Stimulated activated naive B cell treated with anti-CD40 and anti-IgM and Interleukin-4, amounts not matched to agents 10 μg/mL and 1 μg/mL and 100 μg/mL, for 72 hours (primary cell): ENCODE measurements at regions not wholly inside any gene's neighbourhood (a gene's known extent, or its start where the extent isn't known, plus 50 kb on each side); places are given as distances from the start of the nearest gene placed in this dataset.

Experiments used
- ATAC-seq, 2 donors: fragments of 150-1000 bp; cut with Tn5 transposase; replicated peaks; 2 replicates each; pipeline ENCODE4 v1.10.0; 2021; ENCODE audit warnings: moderate library complexity in 1 of 2
- DNase-seq: peaks from one replicate; pipeline ENCODE4 v3.0.0; 2021
- H3K27ac Mint-ChIP-seq: one replicate; pipeline ENCODE4 v1.8.0; 2022; ENCODE audit warnings: mild to moderate bottlenecking, mixed read lengths
- H3K27me3 Mint-ChIP-seq, 2 donors: one replicate each; pipeline ENCODE4 v1.8.0; 2022; ENCODE audit warnings: mixed read lengths in 2 of 2
- H3K36me3 Mint-ChIP-seq, 2 donors: one replicate each; pipeline ENCODE4 v1.8.0; 2022; ENCODE audit warnings: mixed read lengths in 2 of 2, mild to moderate bottlenecking in 1 of 2
- H3K4me1 Mint-ChIP-seq, 2 donors: one replicate each; pipeline ENCODE4 v1.8.0; 2022; ENCODE audit warnings: mixed read lengths in 2 of 2, mild to moderate bottlenecking in 1 of 2
- H3K4me3 Mint-ChIP-seq, 2 donors: one replicate each; pipeline ENCODE4 v1.8.0; 2022; ENCODE audit warnings: mild to moderate bottlenecking in 2 of 2, mixed read lengths in 2 of 2, moderate library complexity in 1 of 2
- H3K9me3 Mint-ChIP-seq, 2 donors: one replicate each; pipeline ENCODE4 v1.8.0; 2022; ENCODE audit warnings: mixed read lengths in 2 of 2, mild to moderate bottlenecking in 1 of 2

DNA sequence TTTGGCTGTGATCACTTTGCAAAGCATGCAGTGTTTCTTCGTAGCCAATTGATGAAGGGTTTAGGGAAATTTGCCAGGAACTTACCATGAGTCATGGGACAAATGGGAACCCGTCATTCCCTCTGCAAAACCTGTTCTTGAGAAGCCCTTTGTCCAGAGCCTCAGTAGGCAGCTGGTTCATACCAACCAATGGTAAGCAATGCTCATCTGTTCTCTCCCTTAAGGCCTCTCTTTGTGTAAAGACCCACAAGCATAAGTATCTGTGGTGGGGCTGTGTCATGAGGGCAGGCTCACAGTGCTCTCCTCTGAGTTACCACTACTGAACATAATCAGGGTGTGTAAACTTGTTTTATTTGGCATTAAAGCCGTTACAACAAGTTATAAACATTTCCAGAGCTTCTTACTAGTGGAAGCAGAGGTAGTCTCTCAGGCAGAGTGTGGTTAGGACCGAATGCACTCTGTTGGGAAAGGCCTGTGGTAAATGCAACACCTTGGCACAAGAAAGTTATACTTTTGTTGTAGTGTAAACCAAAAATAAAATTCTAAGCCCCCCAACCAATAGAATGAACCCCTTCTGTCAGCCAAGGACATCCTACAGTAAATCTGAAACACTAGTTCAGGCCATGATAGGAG is 119.8 kb downstream of the SINHCAF start:
- Mint-ChIP-seq H3K36me3 (peaks cover 0 to 2% of the 10 kb centered on the region in 2 donors), H3K4me1 (peaks cover 8 to 19% of the 10 kb centered on the region in 2 donors), H3K9me3 (no peaks in the 10 kb centered on the region), H3K27ac (no peak overlapping the region), H3K27me3 (peaks cover 10 to 11% of the 10 kb centered on the region in 2 donors), H3K4me3 (no peak overlapping the region)
- no peak for DNase-seq
- ATAC-seq, result no peak

DNA sequence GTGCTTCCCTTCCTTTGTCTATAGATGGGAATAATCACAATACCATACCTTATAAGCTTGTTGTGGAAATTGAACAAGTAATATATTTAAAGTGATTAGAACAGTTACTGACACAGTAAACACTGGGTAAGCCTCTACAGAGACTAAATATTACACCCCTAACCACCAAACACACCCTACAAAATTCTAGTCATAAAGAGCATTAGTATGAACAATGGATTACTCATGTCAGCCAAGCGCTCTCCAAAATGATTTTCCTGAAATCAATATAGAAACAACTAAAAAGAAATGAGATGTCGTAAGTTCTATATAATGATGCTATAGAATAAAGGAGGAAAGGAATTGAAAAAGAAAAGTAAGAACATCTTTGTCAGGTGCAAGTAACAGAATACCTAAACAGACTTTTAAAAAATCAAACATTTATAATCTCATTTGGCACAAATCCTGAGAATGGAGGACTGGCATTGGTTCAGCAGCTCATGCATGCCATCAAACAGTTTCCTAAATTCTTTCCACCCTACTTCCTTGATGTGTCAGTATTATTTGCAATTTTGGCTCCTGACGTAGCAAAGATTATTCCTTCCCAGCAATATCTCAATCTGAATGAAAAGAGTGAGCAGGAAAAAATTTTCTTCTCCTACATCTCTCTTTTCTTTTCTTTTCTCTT is 118.0 kb downstream of the SINHCAF start:
- Mint-ChIP-seq H3K4me1 (peaks cover 8 to 18% of the 10 kb centered on the region in 2 donors), H3K4me3 (no peak overlapping the region), H3K27ac (no peak overlapping the region), H3K27me3 (peaks cover 7 to 10% of the 10 kb centered on the region in 2 donors), H3K9me3 (no peaks in the 10 kb centered on the region), H3K36me3 (peaks cover 0 to 2% of the 10 kb centered on the region in 2 donors)
- ATAC-seq (no peak), DNase-seq (no peak)

DNA sequence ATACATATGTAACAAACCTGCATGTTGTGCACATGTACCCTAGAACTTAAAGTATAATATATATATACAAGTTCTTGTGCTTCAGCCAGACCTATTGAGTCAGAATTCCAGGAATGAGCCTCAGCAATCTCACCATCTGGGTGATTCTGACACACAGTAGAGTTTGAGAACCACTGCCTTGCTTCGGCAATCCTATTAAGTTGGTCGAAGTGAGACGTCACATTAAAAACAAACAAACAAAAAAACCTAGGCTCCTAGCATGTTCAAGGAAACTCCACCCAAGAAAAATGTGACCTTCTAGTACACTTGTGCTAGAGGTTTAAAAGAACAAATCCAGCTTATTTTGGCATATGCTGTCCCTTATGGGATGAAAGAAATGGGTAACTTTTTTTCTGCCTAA is 115.8 kb downstream of the SINHCAF start:
- Mint-ChIP-seq H3K27me3 (peaks cover 0 to 6% of the 10 kb centered on the region in 2 donors), H3K4me1 (peaks cover under 1 to 2% of the 10 kb centered on the region in 2 donors), H3K4me3 (no peak overlapping the region), H3K27ac (no peak overlapping the region), H3K9me3 (no peaks in the 10 kb centered on the region), H3K36me3 (peaks cover 0 to 2% of the 10 kb centered on the region in 2 donors)
- DNase-seq, result no peak
- no peak for ATAC-seq

DNA sequence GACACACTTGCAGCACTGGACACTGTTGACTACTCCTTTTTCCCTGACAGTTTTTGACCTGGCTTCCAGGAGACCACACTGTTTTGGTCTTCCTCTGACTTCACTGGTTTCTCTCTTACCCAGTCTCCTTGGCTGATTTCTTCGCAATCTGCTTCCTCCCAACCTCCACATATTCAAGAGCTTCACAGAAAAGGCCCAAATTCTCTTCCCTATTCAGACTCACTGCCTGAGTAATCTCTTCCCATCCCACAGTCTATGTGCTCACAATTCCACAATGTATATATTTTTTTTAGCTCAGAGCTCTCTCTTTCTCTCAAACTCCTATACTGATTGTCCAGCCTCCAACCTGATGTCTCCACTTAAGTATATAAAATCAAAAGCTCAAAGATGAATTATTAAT is 115.4 kb downstream of the SINHCAF start:
- no peaks in the 10 kb centered on the region for H3K9me3 Mint-ChIP-seq
- DNase-seq (no peak), ATAC-seq (no peak)
- H3K27me3 Mint-ChIP-seq, result peaks cover under 1 to 6% of the 10 kb centered on the region in 2 donors
- no peak overlapping the region for H3K27ac Mint-ChIP-seq
- H3K36me3 Mint-ChIP-seq, result peaks cover 0 to 2% of the 10 kb centered on the region in 2 donors
- no peaks in the 10 kb centered on the region for H3K4me1 Mint-ChIP-seq
- H3K4me3 Mint-ChIP-seq, result no peak overlapping the region

DNA sequence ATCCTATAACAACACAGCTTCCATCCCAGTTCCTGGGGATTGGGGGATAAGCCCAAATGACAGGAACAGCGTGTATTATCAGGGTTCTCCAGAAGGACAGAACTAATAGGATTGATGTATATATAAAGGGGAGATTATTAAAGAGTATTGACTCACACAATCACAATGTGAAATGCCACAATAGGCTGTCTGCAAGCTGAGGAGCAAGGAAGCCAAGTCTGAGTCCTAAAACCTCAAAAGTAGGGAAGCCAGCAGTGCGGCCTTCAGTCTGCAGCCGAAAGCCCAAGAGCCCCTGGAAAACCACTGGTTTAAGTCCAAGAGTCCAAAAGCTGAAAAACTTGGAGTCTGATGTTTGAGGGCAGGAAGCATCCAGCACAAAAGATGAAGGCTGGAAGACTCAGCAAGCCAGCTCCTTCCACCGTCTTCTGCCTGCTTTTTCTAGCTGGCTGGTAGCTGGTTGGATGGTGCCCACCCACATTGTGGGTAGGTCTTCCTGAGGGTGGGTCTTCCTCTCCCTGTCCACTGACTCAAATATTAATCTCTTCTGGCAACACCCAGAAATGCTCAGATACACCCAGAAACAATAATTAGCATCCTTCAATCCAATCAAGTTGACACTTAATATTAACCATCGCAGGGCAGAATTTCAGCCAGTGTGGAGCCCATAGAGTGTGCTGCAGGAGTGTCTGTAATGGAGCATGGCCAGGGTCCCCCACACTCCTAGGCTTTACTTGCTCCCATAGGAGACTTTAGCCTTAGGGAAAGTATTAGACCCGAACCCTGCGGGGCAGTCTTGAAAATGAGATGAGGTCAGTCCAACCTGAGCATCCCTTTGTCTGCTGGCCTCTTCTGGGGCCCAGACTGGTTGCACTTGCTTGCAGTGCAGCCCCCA is 111.1 kb downstream of the SINHCAF start:
- Mint-ChIP-seq H3K4me1 (no peaks in the 10 kb centered on the region), H3K4me3 (no peak overlapping the region), H3K36me3 (no peaks in the 10 kb centered on the region), H3K27ac (no peak overlapping the region), H3K9me3 (no peaks in the 10 kb centered on the region), H3K27me3 (peaks cover 23 to 29% of the 10 kb centered on the region in 2 donors)
- DNase-seq (no peak), ATAC-seq (no peak)

DNA sequence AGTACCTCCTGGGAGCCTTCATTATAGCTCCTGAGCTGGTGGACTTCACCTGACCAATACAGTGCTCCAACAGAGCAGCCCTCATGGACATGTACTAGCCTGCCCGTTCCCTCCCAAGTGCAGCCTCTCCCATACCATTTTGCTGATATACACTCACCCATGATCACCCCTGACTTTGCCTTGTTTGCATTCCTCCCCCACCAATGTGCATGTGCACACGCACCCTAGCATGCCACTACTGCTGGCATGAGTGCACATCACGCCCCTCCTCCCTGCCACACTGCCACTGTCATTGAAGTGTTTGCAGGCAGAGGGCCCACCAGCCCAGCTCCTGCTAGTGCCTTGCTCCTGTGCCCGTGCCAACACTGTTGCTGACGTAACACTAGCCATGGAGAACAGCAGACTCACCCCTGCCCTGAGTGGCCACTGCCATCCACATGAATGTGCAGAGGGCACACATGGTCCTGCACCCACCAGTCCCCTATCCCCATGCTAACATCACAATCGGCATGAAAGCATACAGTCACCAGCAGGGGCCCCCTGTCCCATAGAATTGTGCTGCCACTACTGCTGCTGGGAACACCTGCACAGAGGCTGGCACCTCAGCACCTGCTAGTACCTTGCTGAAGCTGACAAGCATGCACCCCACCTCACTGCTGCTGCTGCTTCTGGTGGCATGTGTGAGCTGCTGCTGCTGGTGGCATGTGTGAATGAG is 110.3 kb downstream of the SINHCAF start:
- ATAC-seq, result no peak
- H3K36me3 Mint-ChIP-seq, result no peaks in the 10 kb centered on the region
- no peak overlapping the region for H3K4me3 Mint-ChIP-seq

DNA sequence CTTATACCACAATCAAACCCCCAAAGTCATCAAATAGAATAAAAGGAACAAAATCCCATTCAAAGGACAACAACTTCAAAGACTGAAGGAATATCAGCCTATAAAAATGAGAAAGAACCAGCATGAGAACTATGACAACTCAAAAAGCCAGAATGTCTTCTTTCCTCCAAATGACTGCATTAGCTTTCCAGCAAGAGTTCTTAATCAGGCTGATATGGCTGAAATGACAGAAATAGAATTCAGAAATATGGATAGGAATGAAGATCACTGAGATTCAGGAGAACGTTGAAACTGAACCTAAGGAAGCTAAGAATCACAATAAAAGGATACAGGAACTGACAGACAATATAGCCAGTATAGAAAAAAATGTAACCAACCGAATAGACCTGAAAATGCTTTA is 109.5 kb downstream of the SINHCAF start:
- no peaks in the 10 kb centered on the region for H3K9me3 Mint-ChIP-seq
- no peaks in the 10 kb centered on the region for H3K4me1 Mint-ChIP-seq
- no peak for ATAC-seq
- H3K27ac Mint-ChIP-seq, result no peak overlapping the region
- H3K27me3 Mint-ChIP-seq, result peaks cover 29 to 37% of the 10 kb centered on the region in 2 donors
- H3K4me3 Mint-ChIP-seq, result no peak overlapping the region
- DNase-seq, result no peak
- H3K36me3 Mint-ChIP-seq, result no peaks in the 10 kb centered on the region

More for the DNA sequence above, 110.3 kb downstream of the SINHCAF start:
- Mint-ChIP-seq H3K27me3 (peaks cover 29 to 37% of the 10 kb centered on the region in 2 donors), H3K4me1 (no peaks in the 10 kb centered on the region), H3K9me3 (no peaks in the 10 kb centered on the region), H3K27ac (no peak overlapping the region)
- DNase-seq, result no peak

DNA sequence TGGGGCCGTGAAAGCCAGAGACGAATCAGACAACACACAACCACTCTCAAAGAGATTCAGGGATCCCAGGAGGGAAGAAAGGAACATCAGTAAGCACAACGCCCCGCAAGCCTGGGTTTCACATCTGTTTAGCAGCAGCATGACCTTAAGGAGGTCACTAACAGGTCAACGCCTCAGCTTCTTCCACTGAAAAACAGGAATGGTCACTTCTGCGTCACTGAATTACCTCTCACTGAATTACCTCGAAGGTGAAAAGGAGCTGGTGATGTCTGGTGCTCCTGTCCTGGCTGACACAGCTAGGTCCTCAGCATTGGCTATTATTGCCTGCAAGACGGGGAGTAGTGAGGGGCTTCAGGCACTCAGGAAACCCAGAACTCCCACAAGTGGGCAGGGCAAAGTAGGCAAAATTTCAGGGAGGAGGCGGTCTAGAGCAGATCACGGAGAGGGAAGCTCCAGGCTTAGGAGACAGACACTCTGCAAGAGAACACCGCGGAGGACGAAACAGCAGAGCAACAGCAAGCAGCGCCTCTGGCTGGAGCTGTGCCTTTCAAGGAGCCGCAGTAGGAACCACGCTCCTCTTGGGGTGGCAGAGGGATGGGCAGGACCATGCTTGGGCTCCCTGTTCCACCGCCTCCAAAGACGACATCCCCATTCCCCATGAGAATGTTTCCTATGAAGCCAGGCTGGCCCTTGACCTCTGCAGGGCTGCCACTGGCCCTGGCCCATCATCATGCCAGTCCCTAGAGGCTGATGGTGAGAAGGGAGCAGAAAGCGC is 108.4 kb downstream of the SINHCAF start:
- Mint-ChIP-seq H3K27ac (no peak overlapping the region), H3K9me3 (no peaks in the 10 kb centered on the region), H3K4me1 (no peaks in the 10 kb centered on the region), H3K4me3 (no peak overlapping the region), H3K36me3 (no peaks in the 10 kb centered on the region), H3K27me3 (peaks cover 29 to 37% of the 10 kb centered on the region in 2 donors)
- DNase-seq (no peak), ATAC-seq (no peak)

DNA sequence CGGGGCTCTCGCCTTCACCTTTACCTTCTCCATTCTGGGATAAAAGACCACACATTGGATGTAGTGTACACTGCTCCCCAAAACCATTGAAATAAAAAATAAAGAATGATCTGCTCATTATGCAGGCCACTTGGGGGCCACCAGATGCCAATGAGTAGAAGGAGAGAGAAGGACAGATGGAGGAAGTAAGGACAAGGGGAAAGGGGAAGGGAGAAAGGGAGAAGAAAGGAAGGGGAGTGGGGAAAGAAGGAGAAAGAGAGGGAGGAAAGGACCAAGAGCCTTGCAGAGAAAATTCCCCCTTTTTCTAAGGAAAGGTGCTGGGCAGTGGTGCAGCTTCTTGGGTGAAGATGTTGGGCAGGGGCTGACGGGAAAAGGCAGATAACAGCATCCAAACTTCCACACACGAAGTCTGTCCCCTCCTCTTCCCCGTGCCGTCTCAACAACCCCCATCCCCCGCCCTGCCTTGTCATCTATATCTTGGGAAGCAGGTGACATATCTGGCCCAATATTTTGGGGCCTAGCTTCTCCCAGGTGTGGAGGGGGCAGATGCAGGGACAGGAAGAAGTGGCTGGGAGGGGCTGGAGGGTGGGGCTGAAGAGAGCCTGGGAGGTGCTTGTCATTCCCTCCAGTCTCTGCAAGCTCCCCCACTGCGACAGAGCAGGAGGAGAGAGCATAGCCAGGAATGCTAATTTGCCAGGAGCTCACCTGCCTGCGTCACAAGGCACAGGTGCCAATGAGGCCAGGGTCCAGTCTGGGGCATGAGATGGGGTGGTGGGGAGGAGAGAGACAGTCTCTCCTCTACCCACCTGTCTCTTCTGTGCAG is 107.5 kb downstream of the SINHCAF start:
- Mint-ChIP-seq H3K9me3 (no peaks in the 10 kb centered on the region), H3K27ac (no peak overlapping the region), H3K4me3 (no peak overlapping the region), H3K36me3 (no peaks in the 10 kb centered on the region), H3K4me1 (no peaks in the 10 kb centered on the region), H3K27me3 (peaks cover 29 to 37% of the 10 kb centered on the region in 2 donors)
- DNase-seq, result no peak
- ATAC-seq, result no peak

DNA sequence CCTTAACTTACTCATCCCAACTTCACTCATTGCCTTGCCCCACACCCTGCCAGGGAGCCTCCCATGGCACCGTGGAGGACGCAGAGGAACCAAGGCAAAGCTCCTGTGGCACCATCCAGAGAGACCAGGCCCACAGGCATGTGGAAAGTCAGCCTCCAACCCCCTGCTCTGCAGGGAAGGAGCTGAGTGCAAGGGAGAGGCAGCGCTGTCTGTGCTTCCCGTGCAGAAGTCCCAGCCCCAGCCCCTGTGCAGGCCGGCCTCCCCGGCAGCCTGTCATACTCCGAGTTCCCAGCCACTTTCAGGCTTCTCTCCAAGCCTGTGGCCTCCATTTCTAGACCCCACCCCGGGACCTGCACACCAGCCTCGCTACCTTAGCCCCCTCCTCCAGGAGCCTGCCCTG is 106.4 kb downstream of the SINHCAF start:
- ATAC-seq (no peak), DNase-seq (no peak)
- H3K4me1 Mint-ChIP-seq, result no peaks in the 10 kb centered on the region
- no peaks in the 10 kb centered on the region for H3K9me3 Mint-ChIP-seq
- no peak overlapping the region for H3K4me3 Mint-ChIP-seq
- no peaks in the 10 kb centered on the region for H3K36me3 Mint-ChIP-seq
- H3K27me3 Mint-ChIP-seq, result peaks cover 29 to 37% of the 10 kb centered on the region in 2 donors
- H3K27ac Mint-ChIP-seq, result no peak overlapping the region

DNA sequence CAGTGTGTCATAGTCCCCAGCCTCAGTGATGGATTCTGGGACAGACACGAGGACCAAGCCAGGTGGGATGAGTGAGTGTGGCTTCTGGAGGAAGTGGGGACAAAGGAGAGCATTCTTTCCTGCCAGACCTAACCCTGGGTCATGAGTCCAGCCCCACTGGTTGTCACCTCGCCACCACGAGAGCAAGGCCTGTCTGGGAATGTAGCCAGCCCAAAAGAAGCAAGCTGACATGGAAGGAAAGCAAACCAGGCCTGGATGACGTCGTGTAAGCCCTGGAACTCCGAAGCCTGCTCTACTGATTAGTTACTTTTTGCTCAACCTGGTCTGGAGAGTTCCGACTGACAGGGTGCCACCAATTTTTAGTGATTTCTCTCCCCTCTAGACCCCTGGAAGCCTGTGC is 105.9 kb downstream of the SINHCAF start:
- Mint-ChIP-seq H3K27ac (no peak overlapping the region), H3K27me3 (peaks cover 29 to 37% of the 10 kb centered on the region in 2 donors)

DNA sequence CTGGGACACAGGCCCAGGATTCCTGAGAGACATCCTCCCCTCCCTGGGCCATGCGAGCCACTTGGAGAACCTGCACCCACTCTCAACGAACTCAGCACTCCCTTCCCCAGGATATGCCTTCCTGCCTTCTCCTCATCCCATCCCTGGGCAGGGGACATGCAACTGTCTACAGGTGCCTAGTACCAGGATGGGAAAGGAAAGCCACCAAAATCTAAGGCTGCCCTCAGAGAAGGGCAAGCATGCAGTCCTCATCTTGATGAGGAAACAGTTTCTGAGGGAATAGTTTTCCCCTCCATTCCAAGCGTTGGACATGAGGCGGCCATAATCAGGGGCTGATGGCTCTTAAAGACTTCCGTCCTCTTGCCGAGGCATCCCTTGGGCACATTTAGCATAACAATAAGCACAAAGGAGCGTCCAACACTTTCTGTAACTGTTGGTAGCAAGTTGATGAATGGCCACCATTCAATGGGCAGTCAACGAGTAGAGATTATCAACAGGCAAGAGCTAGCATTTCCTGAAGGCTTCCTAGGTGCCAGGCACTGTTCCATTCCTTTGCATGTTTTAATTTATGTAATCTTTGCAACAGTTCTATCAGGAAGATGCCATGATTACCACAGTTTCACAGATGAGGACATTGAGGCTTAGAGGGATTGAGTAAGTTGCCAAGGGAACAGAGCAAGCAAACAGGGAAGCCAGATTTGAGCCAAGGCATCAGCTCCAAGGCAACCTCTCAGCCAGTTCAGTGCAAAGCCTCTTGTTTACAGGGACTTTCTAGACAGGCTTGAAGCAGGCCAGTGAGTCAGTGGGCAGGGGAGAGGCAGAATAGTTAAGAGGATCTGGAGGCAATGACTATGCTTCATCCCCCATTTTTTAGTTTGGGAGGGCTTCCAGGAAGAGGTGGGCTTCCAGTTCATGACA is 105.1 kb downstream of the SINHCAF start:
- DNase-seq (no peak), ATAC-seq (no peak)
- Mint-ChIP-seq H3K9me3 (no peaks in the 10 kb centered on the region), H3K4me3 (no peak overlapping the region), H3K36me3 (no peaks in the 10 kb centered on the region), H3K27ac (no peak overlapping the region), H3K4me1 (no peaks in the 10 kb centered on the region), H3K27me3 (peaks cover 25 to 37% of the 10 kb centered on the region in 2 donors)

More for the DNA sequence above, 105.9 kb downstream of the SINHCAF start:
- Mint-ChIP-seq H3K4me3 (no peak overlapping the region), H3K36me3 (no peaks in the 10 kb centered on the region), H3K4me1 (no peaks in the 10 kb centered on the region), H3K9me3 (no peaks in the 10 kb centered on the region)
- DNase-seq (no peak), ATAC-seq (no peak)
